ENCODE measurements at regions not wholly inside any gene's neighbourhood (a gene's known extent, or its start where the extent isn't known, plus 50 kb on each side); places are given as distances from the start of the nearest gene placed in this dataset.
A peak's percentile ranks its signal among the peaks of the same experiment; 100 is the strongest.

DNA sequence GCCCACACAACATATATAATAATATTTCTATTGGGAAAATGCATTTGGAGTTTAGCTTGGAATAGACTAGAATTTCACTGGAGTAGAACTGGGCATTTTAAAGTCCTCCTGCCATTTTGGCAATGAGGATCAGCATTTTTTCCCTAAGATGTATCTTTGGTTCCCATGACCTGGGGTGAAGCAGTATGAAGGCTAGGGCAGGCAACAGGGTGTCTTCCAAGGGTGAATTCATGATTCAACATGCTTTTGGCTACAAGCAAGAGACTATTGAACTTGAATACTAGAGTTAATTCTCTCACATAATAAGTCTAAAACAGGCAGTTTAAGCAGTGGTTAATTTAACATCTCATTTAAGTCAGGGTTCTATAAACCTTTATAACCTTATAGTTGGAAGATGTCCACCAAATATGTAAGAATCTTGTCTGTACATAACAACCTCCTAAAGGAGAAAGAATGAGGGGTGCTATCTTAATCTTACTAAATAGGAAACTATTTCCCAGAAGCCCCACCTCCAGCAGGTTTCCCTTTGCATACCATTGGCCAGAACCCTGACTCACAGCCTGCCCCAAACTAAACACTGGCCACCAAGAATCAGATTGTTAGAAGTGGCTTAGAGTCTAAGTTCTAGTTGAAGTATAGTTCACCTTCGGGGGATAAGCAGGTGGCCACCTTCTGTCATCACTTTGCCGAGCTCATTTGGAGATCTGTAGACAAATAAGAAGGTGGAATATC, 96.0 kb upstream of the PRPS1L1 start:
- dilution Hi-C loops (cut with MboI; ENCODE audit: extremely low pct_ligation_motif_present, low sequenced_read_pairs) (no loop called here), intact Hi-C loops (cut with micrococcal nuclease) (no loop called here)
- TF ChIP-seq, protein P1, sequence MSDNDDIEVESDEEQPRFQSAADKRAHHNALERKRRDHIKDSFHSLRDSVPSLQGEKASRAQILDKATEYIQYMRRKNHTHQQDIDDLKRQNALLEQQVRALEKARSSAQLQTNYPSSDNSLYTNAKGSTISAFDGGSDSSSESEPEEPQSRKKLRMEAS (IDR thresholded peaks at IDR 0.05; ENCODE audit: insufficient read depth, insufficient read length), result no peak
- TF ChIP-seq MYC (IDR thresholded peaks at IDR 0.05; ENCODE audit: low read depth, low read length), result no peak
- TF ChIP-seq, protein P2, sequence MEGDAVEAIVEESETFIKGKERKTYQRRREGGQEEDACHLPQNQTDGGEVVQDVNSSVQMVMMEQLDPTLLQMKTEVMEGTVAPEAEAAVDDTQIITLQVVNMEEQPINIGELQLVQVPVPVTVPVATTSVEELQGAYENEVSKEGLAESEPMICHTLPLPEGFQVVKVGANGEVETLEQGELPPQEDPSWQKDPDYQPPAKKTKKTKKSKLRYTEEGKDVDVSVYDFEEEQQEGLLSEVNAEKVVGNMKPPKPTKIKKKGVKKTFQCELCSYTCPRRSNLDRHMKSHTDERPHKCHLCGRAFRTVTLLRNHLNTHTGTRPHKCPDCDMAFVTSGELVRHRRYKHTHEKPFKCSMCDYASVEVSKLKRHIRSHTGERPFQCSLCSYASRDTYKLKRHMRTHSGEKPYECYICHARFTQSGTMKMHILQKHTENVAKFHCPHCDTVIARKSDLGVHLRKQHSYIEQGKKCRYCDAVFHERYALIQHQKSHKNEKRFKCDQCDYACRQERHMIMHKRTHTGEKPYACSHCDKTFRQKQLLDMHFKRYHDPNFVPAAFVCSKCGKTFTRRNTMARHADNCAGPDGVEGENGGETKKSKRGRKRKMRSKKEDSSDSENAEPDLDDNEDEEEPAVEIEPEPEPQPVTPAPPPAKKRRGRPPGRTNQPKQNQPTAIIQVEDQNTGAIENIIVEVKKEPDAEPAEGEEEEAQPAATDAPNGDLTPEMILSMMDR (IDR thresholded peaks at IDR 0.05; ENCODE audit: extremely low read depth in 1 of 2, insufficient read depth in 1 of 2, low read depth in 1 of 2, low read length in 2 of 2), result no peak
- no peak for TF ChIP-seq FOS (IDR thresholded peaks at IDR 0.05; ENCODE audit: borderline replicate concordance, insufficient read depth, low read length)
- no peak for TF ChIP-seq POLR2A (IDR thresholded peaks at IDR 0.05; ENCODE audit: low read depth, low read length)
- TF ChIP-seq POLR2AphosphoS5 (IDR thresholded peaks at IDR 0.05; ENCODE audit: insufficient read depth, low read depth, low read length), result no peak
- TF ChIP-seq EZH2 (IDR thresholded peaks at IDR 0.05; ENCODE audit: borderline replicate concordance, low read depth, low read length, severe bottlenecking), result no peak
- no peak for TF ChIP-seq JUN (IDR thresholded peaks at IDR 0.05; ENCODE audit: borderline replicate concordance, insufficient read depth, insufficient read length, low read depth)
- TF ChIP-seq GATA2 (IDR thresholded peaks at IDR 0.05; ENCODE audit: insufficient read depth, insufficient read length, low read depth, low read length), result no peak
- Histone ChIP-seq H4K20me1 (replicated peaks; ENCODE audit: control insufficient read depth, extremely low read depth, insufficient read depth, low read length) (no peaks in the 10 kb centered on the region), H3K27ac (ENCODE audit: insufficient read depth, low read depth, low read length) (no peak overlapping the region), H3K4me1 (ENCODE audit: control insufficient read depth, extremely low read depth, insufficient read depth, low read length) (no peaks in the 10 kb centered on the region), H3K4me2 (ENCODE audit: insufficient read depth, low read length) (no peak overlapping the region), H3K36me3 (ENCODE audit: control insufficient read depth in 2 of 2, extremely low read depth in 1 of 2, insufficient read depth in 2 of 2, low read length in 2 of 2) (no peaks in the 10 kb centered on the region), H3K9ac (replicated peaks; ENCODE audit: extremely low read depth, insufficient read depth, low read length) (no peak overlapping the region), H3K79me2 (ENCODE audit: control insufficient read depth, insufficient read depth, low read length) (no peaks in the 10 kb centered on the region), H2AFZ (ENCODE audit: low read depth, low read length) (no peak overlapping the region), H3K9me1 (replicated peaks; ENCODE audit: control insufficient read depth, extremely low read depth, insufficient read depth, low read length) (no peaks in the 10 kb centered on the region), H3K27me3 (ENCODE audit: control insufficient read depth in 2 of 2, insufficient read depth in 2 of 2, low read length in 2 of 2) (no peaks in the 10 kb centered on the region), H3K4me3 (replicated peaks in 1 of 3; ENCODE audit: insufficient read depth in 1 of 3, low read depth in 1 of 3, low read length in 3 of 3) (no peak overlapping the region), H3K9me3 (replicated peaks; ENCODE audit: control insufficient read depth, insufficient read depth, low read length) (no peaks in the 10 kb centered on the region)
- CTCF ChIA-PET, result interaction anchor here (0.9 to 5.3 kb wide), 3 partner anchors 198 to 354 kb away, joined by 3 to 97 read pairs (median 3); no protein-coding TSS in a partner anchor
- BruUV-seq (replicated peaks), result no TSS peak
- DNase-seq (ENCODE audit: low read depth, low spot score) (no peak), FAIRE-seq (peak; percentile 8)
- POLR2A ChIA-PET, result no interaction called here

Measured in endothelial cell of umbilical vein (primary cell).